Pons (tissue), 1 donor: ENCODE measurements at regions not wholly inside any gene's neighbourhood (a gene's known extent, or its start where the extent isn't known, plus 50 kb on each side); places are given as distances from the start of the nearest gene placed in this dataset.

ENCODE experiments used
- DNase-seq: peaks from one replicate; pipeline ENCODE4 v3.0.0-alpha.2; 2016; ENCODE audit warnings: low spot score

DNA sequence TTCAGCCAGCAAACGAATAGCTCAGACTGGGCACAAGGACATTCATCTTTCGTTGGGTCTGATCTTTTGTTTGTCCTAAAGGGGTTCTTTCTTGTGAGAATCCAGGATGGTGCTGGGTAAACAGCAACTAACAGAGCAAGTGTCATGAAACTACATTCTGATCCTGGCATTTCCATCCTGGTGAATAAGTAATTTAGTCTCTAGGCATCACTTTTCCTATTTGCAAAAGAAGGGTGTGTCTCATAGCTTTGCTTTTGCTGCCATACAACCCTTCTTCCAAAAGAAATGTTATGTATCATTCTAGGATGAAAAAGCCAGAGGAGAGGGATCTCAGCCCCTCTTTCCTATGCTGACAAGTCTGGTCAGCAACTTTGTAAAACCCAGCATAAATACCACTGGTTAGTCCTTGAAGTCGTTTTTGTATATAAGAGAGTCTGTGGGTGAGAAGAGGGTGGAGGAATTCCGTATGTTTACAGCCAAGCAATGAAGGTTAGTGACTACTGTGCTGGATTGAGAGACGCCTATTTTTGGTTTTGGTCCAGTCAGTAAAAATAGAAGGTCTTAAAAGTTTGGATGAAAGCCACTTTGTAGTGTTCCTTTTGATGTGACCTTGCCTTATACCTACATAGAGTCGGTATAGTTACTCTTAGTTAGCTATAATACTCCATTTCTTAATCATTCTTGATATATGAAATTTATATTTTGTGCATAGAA, 88.4 kb upstream of the SLC25A13 start:
- DNase-seq: no peak

GRCh38 chr7:96408881-96409280, 87.0 kb upstream of the SLC25A13 start:
- no peak for DNase-seq

DNA sequence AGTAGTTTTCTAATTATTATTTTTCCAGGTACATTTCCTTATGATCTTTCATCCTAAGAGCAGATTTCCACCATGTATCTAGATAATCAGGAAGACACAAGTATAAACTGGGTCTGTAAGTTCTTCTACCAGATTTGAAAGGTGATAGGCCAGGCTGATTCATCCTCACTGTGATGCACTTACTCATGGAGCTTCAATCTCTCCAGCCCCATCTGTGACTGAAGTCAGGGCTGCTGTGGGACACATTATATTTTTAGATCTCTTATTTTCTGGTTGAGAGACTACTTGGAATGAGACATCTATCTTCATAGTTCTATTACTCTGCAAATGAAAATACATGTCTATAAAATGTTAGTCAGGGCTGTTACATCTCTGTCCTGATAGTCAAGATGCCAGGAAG, 85.5 kb upstream of the SLC25A13 start:
- DNase-seq: no peak

DNA sequence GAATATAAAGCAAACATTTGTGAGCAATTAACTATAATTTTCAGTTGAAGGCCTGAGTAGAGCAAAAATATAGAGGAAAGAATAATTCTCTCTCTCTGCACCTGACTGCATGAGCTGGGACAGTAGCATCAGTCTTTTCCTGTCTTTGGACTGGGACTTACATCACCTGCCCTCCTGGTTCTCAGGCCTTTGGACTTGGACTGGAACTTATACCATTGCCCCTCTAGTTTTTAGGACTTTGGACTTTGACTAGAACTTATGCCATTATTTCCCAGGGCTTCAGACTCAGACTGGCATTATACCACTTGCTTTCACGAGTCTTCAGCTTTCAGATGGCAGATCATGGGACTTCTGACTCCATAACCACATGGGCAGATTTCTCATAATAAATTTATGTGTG, 81.0 kb upstream of the SLC25A13 start:
- no peak for DNase-seq

GRCh38 chr7:96401200-96401599, 79.3 kb upstream of the SLC25A13 start:
- no peak for DNase-seq

- no peak for DNase-seq
Measured at GRCh38 chr7:96400518-96400917, 78.6 kb upstream of the SLC25A13 start.

DNA sequence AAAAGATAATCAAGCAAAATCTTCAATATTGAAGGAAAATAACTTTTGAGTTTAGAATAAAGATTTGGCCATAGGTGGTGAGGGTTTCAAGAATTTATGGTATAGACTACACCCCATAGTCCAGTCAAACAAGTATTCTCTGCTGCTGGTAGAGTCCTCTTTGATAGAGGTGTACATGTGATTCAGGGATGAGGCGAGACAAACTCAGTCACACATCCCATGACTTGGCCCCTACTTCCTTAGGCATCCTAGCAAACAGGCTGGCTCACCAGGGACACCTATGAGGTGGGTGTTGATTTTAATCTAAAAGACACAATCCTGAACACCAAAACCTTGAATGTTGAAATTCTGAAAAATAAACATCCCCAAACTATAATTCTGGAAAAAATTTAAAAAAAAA, 78.1 kb upstream of the SLC25A13 start:
- no peak for DNase-seq

DNA sequence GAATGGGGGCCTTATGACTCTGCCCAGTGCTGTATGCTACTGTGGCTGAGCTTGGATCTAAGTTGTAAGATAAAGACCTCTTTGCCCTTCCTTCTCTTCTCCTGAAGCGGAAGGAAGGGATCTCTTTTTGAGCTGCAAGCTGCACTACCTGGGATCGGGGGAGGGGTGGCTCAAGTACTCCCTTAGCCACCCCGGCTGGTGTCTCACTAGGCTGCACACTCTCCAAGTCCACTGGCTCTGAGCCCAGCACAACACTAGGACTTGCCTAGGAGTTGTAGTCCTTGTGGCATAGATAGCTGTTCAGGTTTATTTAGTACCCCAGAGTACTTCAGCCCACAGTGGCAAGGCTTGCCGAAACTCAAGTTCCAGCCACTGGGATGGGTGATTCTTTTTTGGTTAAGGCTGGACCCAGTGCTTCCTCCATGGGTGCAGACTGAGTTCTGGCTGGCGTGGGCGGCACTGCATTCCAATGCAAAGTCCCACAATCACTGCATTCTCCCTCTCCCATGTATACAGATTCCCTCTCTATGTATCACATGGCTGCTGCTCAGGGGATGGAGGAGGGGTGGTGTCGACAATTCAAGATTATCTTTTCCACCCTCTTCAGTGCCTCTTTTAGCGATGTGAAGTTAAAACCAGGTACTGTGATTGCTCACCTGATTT, 76.2 kb upstream of the SLC25A13 start:
- no peak for DNase-seq

DNA sequence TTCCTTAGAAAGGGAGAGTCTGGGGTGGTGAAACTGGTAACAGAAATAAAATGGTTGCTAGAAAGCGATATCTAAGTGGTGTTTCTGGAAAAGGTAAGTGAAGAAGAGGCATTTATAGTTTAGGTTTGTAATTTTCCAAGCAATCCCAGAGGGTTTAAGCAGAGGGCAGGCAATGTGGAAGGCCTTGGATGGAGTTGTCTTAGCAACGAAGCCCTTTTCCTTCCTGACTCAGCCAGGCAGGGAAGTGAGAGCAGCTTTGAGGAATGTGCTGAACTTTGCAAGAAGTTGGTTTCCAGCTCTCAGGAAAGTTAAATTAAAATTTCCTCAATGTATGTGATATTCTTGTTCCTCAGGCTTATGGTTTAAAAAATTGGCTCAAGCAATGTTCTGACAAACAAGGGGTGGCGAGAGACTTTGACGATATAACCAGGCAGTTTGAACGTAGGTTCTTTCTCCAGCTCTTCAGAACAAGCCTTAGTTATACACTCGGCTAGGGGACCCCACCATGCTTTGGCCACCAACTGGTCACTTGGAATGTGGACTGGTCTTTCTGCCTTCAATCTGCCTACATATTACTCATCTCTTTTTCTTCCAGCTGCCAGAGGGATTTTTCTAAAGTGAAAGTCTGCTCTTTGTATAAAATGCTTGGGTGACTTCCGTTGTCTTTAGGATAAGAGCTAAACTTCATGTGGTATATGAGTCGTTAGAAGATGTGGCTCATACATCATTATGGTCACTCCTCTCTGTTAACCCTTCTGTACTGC, 66.9 kb upstream of the SLC25A13 start:
- DNase-seq: no peak

DNA sequence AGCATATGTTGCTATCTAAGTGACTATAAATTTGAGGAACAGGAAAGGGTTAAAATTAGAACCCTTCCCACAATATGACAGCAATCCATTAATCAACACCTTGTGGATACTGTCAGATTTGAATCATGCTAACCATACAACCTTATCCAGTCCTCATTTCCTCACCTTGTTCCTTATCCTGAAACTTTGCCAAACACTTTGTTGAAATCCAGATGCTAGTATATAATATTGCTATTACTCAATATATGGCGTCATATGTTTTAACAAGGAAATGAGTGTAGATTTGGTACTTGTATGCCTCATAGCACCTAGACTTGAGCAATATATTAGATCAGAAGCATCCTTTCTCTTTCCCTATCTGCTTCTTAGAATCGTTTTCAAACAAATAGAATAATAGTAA, 66.3 kb upstream of the SLC25A13 start:
- no peak for DNase-seq

DNA sequence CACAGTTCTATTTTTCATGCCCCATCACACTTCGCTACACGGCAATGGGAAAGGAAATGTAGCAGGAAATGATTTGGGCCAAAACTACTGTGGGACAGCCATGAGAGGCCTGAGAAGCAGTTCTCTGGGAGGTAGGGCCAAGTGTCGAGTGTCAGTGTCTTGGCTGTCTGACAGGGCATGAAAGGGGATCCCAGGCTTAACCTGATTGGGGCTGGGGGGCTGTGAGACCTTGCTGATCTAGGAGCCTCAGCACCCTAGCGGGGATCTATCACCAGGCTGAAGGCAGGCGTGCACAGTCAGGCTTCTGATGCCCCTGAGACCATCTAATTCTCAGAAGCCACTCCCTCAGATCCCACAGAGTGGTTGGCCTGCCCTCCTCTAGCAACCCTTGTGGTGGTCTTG, 58.2 kb upstream of the SLC25A13 start:
- no peak for DNase-seq

GRCh38 chr7:96377399-96377798, 55.5 kb upstream of the SLC25A13 start:
- no peak for DNase-seq
